GM23338 (cell line): ENCODE measurements at regions not wholly inside any gene's neighbourhood (a gene's known extent, or its start where the extent isn't known, plus 50 kb on each side); places are given as distances from the start of the nearest gene placed in this dataset.

Experiments
- ATAC-seq: fragments of 200-7000 bp; cut with Tn5 transposase; 3 replicates; pipeline ENCODE4 v1.9.1; 2020
- DNase-seq: peaks from one replicate; pipeline ENCODE4 v3.0.0-alpha.2; 2015; ENCODE audit warnings: low spot score
- H2AFZ ChIP-seq: fragments of 200-600 bp; sonication (generic); 2 replicates; pipeline ENCODE4 v1.8.0; 2016; ENCODE audit warnings: antibody characterized with exemption, mild to moderate bottlenecking, moderate library complexity
- H3F3A ChIP-seq: fragments of 200-600 bp; sonication (generic); replicated peaks from 2 replicates; pipeline ENCODE4 v1.8.0; 2017; ENCODE audit warnings: antibody characterized with exemption, mixed run types, low read depth
- H3K27ac ChIP-seq: fragments of 200-600 bp; sonication (generic); 2 replicates; pipeline ENCODE4 v1.6.1; 2016; ENCODE audit warnings: low read depth
- H3K27me3 ChIP-seq: fragments of 200-600 bp; sonication (generic); 2 replicates; pipeline ENCODE4 v1.8.0; 2016; ENCODE audit warnings: mild to moderate bottlenecking, mixed run types, moderate library complexity; ENCODE audit not compliant: insufficient read depth
- H3K36me3 ChIP-seq: fragments of 200-600 bp; sonication (generic); 2 replicates; pipeline ENCODE4 v1.8.0; 2016; ENCODE audit warnings: mild to moderate bottlenecking; ENCODE audit not compliant: insufficient read depth
- H3K4me1 ChIP-seq: fragments of 200-600 bp; sonication (generic); 2 replicates; pipeline ENCODE4 v1.8.0; 2016; ENCODE audit warnings: mild to moderate bottlenecking, moderate library complexity; ENCODE audit not compliant: insufficient read depth
- H3K4me2 ChIP-seq: fragments of 200-600 bp; sonication (generic); 2 replicates; pipeline ENCODE4 v1.7.1; 2017; ENCODE audit warnings: mixed run types
- H3K4me3 ChIP-seq: fragments of 200-600 bp; sonication (generic); 2 replicates; pipeline ENCODE4 v1.6.1; 2016; ENCODE audit warnings: mixed run types
- H3K79me2 ChIP-seq: fragments of 200-600 bp; sonication (generic); replicated peaks from 2 replicates; pipeline ENCODE4 v1.8.0; 2017; ENCODE audit warnings: mild to moderate bottlenecking; ENCODE audit not compliant: insufficient read depth
- H3K9me2 ChIP-seq: fragments of 200-600 bp; sonication (generic); 2 replicates; pipeline ENCODE4 v1.8.0; 2017; ENCODE audit not compliant: insufficient read depth
- H4K20me1 ChIP-seq: fragments of 200-600 bp; sonication (generic); replicated peaks from 2 replicates; pipeline ENCODE4 v1.8.0; 2017; ENCODE audit warnings: mild to moderate bottlenecking; ENCODE audit not compliant: insufficient read depth
- H3K27ac Mint-ChIP-seq: 2 replicates; pipeline ENCODE4 v1.8.0; 2020; ENCODE audit warnings: inconsistent platforms, mild to moderate bottlenecking, moderate library complexity, mixed read lengths
- H3K27me3 Mint-ChIP-seq: 3 replicates; pipeline ENCODE4 v1.8.0; 2022; ENCODE audit warnings: low read depth, mild to moderate bottlenecking, moderate library complexity, mixed read lengths, inconsistent platforms; ENCODE audit not compliant: insufficient read depth, poor library complexity
- H3K36me3 Mint-ChIP-seq: 3 replicates; pipeline ENCODE4 v1.8.0; 2021; ENCODE audit warnings: low read depth, mild to moderate bottlenecking, inconsistent platforms, moderate library complexity, mixed read lengths
- H3K4me1 Mint-ChIP-seq: 3 replicates; pipeline ENCODE4 v1.8.0; 2020; ENCODE audit warnings: mild to moderate bottlenecking, inconsistent platforms, mixed read lengths
- H3K4me3 Mint-ChIP-seq: 3 replicates; pipeline ENCODE4 v1.8.0; 2021; ENCODE audit warnings: moderate library complexity, mild to moderate bottlenecking, inconsistent platforms, mixed read lengths
- H3K9me3 Mint-ChIP-seq: 3 replicates; pipeline ENCODE4 v1.8.0; 2020; ENCODE audit warnings: moderate library complexity, mild to moderate bottlenecking, inconsistent platforms, mixed read lengths
- CREB1 ChIP-seq: fragments of 250-450 bp; sonication (Bioruptor Pico); IDR thresholded peaks from 2 replicates; pipeline ENCODE4 v1.5.0; 2020; ENCODE audit warnings: low read depth, mild to moderate bottlenecking, moderate library complexity
- ETS1 ChIP-seq: IDR thresholded peaks from 2 replicates; pipeline ENCODE4 v1.6.1; 2016; ENCODE audit warnings: antibody characterized with exemption
- EZH2 ChIP-seq: fragments of 200-600 bp; sonication (generic); IDR thresholded peaks from one replicate; pipeline ENCODE4 v1.8.0; 2017; ENCODE audit warnings: antibody characterized with exemption, mild to moderate bottlenecking, low read depth; ENCODE audit not compliant: unreplicated experiment
- EZH2phosphoT487 ChIP-seq: fragments of 200-600 bp; sonication (generic); IDR thresholded peaks from one replicate; pipeline ENCODE4 v1.8.1; 2018; ENCODE audit warnings: antibody characterized with exemption; ENCODE audit not compliant: unreplicated experiment
- JUNB ChIP-seq: IDR thresholded peaks from one replicate; pipeline ENCODE4 v1.6.1; 2016; ENCODE audit warnings: antibody characterized with exemption; ENCODE audit not compliant: unreplicated experiment
- NANOG ChIP-seq: IDR thresholded peaks from 2 replicates; pipeline ENCODE4 v1.6.1; 2016; ENCODE audit warnings: antibody characterized with exemption, borderline replicate concordance
- POLR2AphosphoS5 ChIP-seq: IDR thresholded peaks from 2 replicates; pipeline ENCODE4 v1.6.1; 2016; ENCODE audit warnings: antibody characterized with exemption, low read depth
- REST ChIP-seq: IDR thresholded peaks from one replicate; pipeline ENCODE4 v1.6.1; 2018; ENCODE audit warnings: antibody characterized with exemption; ENCODE audit not compliant: unreplicated experiment
- STAT1 ChIP-seq: IDR thresholded peaks from one replicate; pipeline ENCODE4 v1.6.1; 2016; ENCODE audit warnings: antibody characterized with exemption; ENCODE audit not compliant: unreplicated experiment
- ZNF114 ChIP-seq: fragments of 250-450 bp; sonication (Bioruptor Pico); IDR thresholded peaks from 2 replicates; pipeline ENCODE4 v1.5.0; 2020; ENCODE audit warnings: mild to moderate bottlenecking, moderate library complexity
- ZNF331 ChIP-seq: fragments of 250-450 bp; sonication (Bioruptor Pico); IDR thresholded peaks from 2 replicates; pipeline ENCODE4 v1.5.0; 2020; ENCODE audit warnings: low read depth, mild to moderate bottlenecking, moderate library complexity

GRCh38 chr5:135231289-135231688, 167.7 kb downstream of the MACROH2A1 start (continued):
- TF ChIP-seq ETS1 (no peak), JUNB (no peak), POLR2AphosphoS5 (no peak), CREB1 (CRISPR knock-in tag) (no peak), NANOG (no peak), EZH2phosphoT487 (no peak), STAT1 (no peak), EZH2 (no peak), ZNF331 (CRISPR knock-in tag) (no peak), ZNF114 (CRISPR knock-in tag) (no peak), REST (no peak)

- TF ChIP-seq CREB1 (CRISPR knock-in tag): no peak
- no peak for TF ChIP-seq JUNB
- no peaks in the 10 kb centered on the region for H3F3A ChIP-seq
- no peaks in the 10 kb centered on the region for H3K9me2 ChIP-seq
- DNase-seq (no peak), ATAC-seq (no peak)
- H3K27me3 ChIP-seq: no peaks in the 10 kb centered on the region
- H4K20me1 ChIP-seq: no peaks in the 10 kb centered on the region
- H3K4me3 ChIP-seq: no peak overlapping the region
- H3K4me1 Mint-ChIP-seq: peaks cover 7% of the 10 kb centered on the region
- peaks cover 7% of the 10 kb centered on the region; the same call in 1 of the 2 replicates for H3K4me1 ChIP-seq
- H3K27me3 Mint-ChIP-seq: peaks cover 4% of the 10 kb centered on the region
- H3K4me2 ChIP-seq: no peak overlapping the region
- no peaks in the 10 kb centered on the region for H3K9me3 Mint-ChIP-seq
- H2AFZ ChIP-seq: no peak overlapping the region
- no peak overlapping the region for H3K4me3 Mint-ChIP-seq
- no peaks in the 10 kb centered on the region; the same call in 1 of the 2 replicates for H3K36me3 ChIP-seq
- no peaks in the 10 kb centered on the region for H3K36me3 Mint-ChIP-seq
- H3K27ac Mint-ChIP-seq: no peak overlapping the region
- H3K79me2 ChIP-seq: no peaks in the 10 kb centered on the region
- H3K27ac ChIP-seq: no peak overlapping the region
Observed at GRCh38 chr5:135230251-135230925, 168.6 kb downstream of the MACROH2A1 start.
